HCT116 (cell line): ENCODE measurements at regions not wholly inside any gene's neighbourhood (a gene's known extent, or its start where the extent isn't known, plus 50 kb on each side); places are given as distances from the start of the nearest gene placed in this dataset.

ENCODE experiments used
- CTCF ChIP-seq, 3 experiments: fragments of 200-600 bp in 1 of 3; sonication (generic) in 1 of 3; IDR thresholded peaks in 2 of 3; conservative IDR thresholded peaks in 1 of 3; 2 replicates each; pipeline ENCODE4 v1.5.1; 2012 to 2017; ENCODE audit warnings: low read depth in 2 of 3, low read length in 2 of 3, antibody characterized with exemption in 1 of 3, borderline replicate concordance in 1 of 3, control low read depth in 1 of 3, mild to moderate bottlenecking in 1 of 3, mixed read lengths in 1 of 3, mixed run types in 1 of 3, moderate library complexity in 1 of 3; ENCODE audit not compliant: insufficient read depth in 1 of 3
- EGR1 ChIP-seq: IDR thresholded peaks from 2 replicates; pipeline ENCODE4 v1.6.1; 2012; ENCODE audit warnings: low read depth
- ELF1 ChIP-seq: IDR thresholded peaks from 2 replicates; pipeline ENCODE4 v1.6.1; 2012; ENCODE audit warnings: low read depth, borderline replicate concordance
- EZH2 ChIP-seq: fragments of 200-600 bp; sonication (generic); IDR thresholded peaks from 2 replicates; pipeline ENCODE4 v1.6.1; 2017; ENCODE audit warnings: antibody characterized with exemption, mixed run types
- EZH2phosphoT487 ChIP-seq: fragments of 200-600 bp; IDR thresholded peaks from 2 replicates; pipeline ENCODE4 v1.6.1; 2018; ENCODE audit warnings: antibody characterized with exemption, borderline replicate concordance
- FOSL1 ChIP-seq: IDR thresholded peaks from 2 replicates; pipeline ENCODE4 v1.6.1; 2012; ENCODE audit warnings: low read depth
- JUND ChIP-seq: IDR thresholded peaks from 2 replicates; pipeline ENCODE4 v1.6.1; 2012
- MAX ChIP-seq: IDR thresholded peaks from 2 replicates; pipeline ENCODE4 v1.6.1; 2012
- POLR2AphosphoS5 ChIP-seq: IDR thresholded peaks from 2 replicates; pipeline ENCODE4 v1.6.1; 2011; ENCODE audit warnings: mild to moderate bottlenecking, low read depth, low read length, moderate library complexity
- REST ChIP-seq: IDR thresholded peaks from 2 replicates; pipeline ENCODE4 v1.6.1; 2012; ENCODE audit warnings: low read depth
- SP1 ChIP-seq: IDR thresholded peaks from 2 replicates; pipeline ENCODE4 v1.6.1; 2012; ENCODE audit warnings: low read depth
- YY1 ChIP-seq: IDR thresholded peaks from 2 replicates; pipeline ENCODE4 v1.6.1; 2011; ENCODE audit warnings: low read length, low read depth, moderate library complexity, mild to moderate bottlenecking; ENCODE audit not compliant: insufficient replicate concordance; ENCODE audit errors: extremely low read depth
- ZBTB33 ChIP-seq: IDR thresholded peaks from 2 replicates; pipeline ENCODE4 v1.6.1; 2011; ENCODE audit warnings: mild to moderate bottlenecking, low read length, moderate library complexity; ENCODE audit not compliant: insufficient replicate concordance; ENCODE audit errors: extremely low read depth
- ZNF274 ChIP-seq: fragments of 200-500 bp; sonication (Bioruptor generic); IDR thresholded peaks from 2 replicates; pipeline ENCODE4 v1.6.1; 2014; ENCODE audit warnings: mild to moderate bottlenecking, low read depth, low read length, inconsistent platforms

GRCh38 chr5:173770637-173771036 is 117.5 kb upstream of the CPEB4 start:
- TF ChIP-seq FOSL1: no peak
- TF ChIP-seq CTCF (IDR thresholded peaks at IDR 0.05 in 2 of 3, conservative IDR thresholded peaks at IDR 0.05 in 1 of 3; ENCODE audit: borderline replicate concordance in 1 of 3, insufficient read depth in 1 of 3, low read depth in 2 of 3, low read length in 2 of 3): no peak
- no peak for TF ChIP-seq SP1
- no peak for TF ChIP-seq REST
- no peak for TF ChIP-seq ZBTB33
- TF ChIP-seq ZNF274: no peak
- TF ChIP-seq ELF1: no peak
- no peak for TF ChIP-seq EZH2phosphoT487
- no peak for TF ChIP-seq MAX
- TF ChIP-seq JUND: no peak
- no peak for TF ChIP-seq EZH2
- TF ChIP-seq YY1: no peak
- no peak for TF ChIP-seq EGR1
- no peak for TF ChIP-seq POLR2AphosphoS5
